GM19455 (cell line): ENCODE measurements at regions not wholly inside any gene's neighbourhood (a gene's known extent, or its start where the extent isn't known, plus 50 kb on each side); places are given as distances from the start of the nearest gene placed in this dataset.
"Not testable (repeated sequence)": the region's sequence is repeated elsewhere in the genome, so short reads cannot be mapped to it uniquely, and the experiment has no call there.

ENCODE experiments used
- ATAC-seq: cut with Tn5 transposase; IDR thresholded peaks from one replicate; pipeline ENCODE4 v1.9.1; 2021; ENCODE audit not compliant: unreplicated experiment

GRCh38 chr9:126056312-126057021 is 270.2 kb upstream of the MVB12B start:
- no peak for ATAC-seq

- no peak for ATAC-seq
Measured at GRCh38 chr9:126057121-126057825, 269.4 kb upstream of the MVB12B start.

GRCh38 chr9:126058011-126058531 is 268.6 kb upstream of the MVB12B start:
- ATAC-seq = no peak

GRCh38 chr9:126058591-126058990 is 268.0 kb upstream of the MVB12B start:
- ATAC-seq = no peak

DNA sequence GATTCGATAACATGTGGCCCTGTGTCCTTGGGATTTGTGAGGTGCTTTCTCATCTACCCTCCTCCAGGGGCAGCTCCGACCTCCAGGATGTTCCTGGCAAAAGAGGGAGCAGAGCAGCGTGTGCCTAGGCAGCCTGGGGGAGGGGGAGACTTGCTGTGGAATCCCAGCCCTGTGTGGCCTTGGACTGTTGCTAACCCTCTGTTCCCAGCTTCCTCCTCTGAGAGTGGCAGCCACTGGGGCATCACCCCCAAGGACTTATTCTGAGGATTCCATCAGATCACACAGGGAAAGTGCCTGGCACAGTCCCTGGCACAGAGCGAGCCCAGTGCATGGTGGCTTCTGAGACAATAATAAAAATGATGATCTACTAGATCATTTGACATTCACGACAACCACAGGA is 265.1 kb upstream of the MVB12B start:
- ATAC-seq = no peak

GRCh38 chr9:126062158-126062886 is 264.3 kb upstream of the MVB12B start:
- ATAC-seq = no peak

DNA sequence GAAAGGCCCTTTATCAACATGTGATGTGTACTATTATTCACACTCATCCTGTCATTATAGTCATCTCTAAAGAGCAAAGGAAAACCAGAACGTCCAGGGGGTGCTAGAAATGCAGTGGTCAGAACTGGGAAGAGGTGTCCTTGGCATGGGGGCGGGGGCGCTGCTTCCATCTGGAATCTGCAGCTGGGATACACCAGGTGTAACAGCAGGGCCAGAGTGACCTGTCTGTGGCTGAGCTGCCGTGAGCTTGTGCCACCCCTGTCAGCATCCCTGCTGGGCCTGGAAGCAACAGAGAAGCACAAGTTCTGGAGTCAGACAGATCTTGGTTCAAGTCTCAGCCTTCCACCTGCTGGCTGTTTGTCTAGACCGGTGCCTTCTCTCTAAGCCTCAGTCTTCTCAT is 263.3 kb upstream of the MVB12B start:
- ATAC-seq = no peak

DNA sequence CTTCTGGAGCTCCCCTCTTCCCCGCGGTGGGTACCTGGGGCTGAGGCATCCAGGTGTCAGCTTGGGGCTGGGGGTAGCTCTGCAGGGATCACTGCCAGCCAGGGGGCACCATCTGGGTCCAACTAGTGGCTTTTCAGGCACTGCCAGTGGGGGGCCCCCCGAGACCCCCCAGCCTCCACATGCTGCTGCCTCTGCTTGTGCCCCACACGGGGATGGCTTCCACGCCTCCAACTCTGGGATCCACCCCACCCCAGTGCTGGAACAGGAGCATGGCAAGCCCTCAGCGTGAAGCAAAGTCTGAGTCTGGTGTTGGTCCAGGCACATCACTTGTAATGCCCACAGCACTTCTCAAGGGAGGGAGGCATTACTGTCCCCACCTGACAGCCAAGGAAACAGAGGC is 260.5 kb upstream of the MVB12B start:
- ATAC-seq = no peak

DNA sequence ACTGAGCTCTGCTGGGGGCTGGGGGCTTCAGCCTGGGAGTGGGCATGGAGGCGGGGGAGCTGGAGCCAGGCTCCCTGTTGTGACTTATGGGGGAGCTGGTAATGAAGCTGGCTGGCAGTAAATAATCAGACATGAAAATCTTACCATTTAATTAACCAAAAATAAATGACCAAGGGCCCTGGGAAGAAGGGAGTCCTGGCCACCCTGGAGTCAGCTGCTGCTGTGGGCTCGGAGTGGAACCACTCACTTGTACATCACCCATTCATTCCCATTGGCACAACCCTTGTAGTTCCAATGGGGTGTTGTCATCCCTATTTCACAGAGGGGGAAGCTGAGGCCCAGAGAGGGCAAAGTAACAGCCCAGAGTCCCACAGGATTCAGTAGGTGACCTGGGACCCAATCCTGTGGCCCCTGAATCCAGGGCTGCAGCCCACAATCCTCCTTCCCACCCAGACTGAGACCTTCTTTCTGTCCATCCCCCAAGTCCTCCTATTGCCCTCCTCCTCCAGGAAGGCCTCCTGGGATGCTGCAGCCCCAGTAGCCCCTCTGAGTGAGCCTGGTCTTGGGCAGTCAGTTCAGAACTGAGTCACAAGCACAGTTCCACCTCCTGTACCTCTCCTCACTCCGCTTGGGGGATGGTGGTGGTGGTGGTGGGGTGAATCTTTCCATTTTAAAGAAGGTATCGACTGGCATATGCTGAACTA is 259.4 kb upstream of the MVB12B start:
- ATAC-seq = no peak

DNA sequence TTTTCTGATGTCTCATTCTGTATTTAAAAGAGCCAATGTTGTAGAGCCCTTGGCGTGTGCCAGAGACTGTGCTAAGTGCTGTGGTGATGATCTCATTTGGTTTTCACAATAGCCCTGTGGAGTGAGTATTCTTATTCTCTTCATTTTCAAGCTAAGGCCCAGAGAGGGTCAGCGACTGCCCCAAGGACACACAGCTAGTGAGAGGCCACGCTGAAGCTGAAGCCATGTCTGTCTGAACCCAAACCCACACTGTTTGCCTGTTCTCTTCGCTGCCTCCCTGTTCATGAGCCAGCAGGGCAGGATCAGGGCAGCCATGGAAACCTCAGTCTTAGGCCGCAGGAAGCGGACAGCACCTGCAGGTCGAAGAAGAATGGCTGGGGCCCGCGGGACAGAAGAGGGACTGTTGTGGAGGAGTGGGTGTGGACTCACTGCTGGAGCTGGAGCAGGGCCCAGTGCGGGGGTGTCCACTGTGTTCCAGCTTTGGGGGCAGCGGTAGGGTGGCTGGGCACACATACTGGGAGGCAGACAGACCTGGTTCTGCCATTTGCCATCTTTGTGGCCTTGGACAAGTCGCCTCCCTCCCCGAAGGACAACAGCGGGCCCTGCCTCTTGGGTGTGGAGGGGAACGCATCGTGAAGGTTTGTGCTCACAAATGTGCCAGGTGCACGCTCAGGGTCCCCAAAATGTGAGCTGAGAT is 257.9 kb upstream of the MVB12B start:
- ATAC-seq = no peak

DNA sequence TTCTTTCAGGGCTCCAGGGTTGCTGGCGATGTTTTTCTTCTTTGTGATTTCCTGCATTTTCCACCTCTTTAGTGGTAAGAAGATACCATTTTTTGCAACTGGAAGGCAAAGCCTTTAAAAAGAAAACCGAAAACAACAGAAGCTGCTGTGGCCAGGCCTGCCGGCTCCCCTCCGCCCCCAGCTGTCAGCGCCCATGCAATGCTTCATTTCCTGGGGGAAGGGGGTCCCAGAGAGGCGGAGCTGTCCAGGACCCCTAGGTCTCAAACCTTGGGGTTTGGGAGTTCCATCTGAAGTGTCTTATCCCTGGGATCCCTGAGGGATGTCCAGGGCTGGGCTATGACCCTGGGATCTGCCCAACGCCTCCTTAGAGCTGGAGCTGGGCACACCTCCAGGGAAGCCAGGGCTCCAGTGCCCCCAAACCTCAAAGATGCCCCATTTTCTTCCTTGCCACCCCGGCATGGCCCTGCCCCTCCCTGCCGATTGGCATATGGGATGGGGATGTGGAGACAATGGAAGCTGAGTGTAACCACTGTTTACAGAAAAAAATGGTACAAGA is 257.2 kb upstream of the MVB12B start:
- ATAC-seq = no peak

GRCh38 chr9:126070058-126070655 is 256.5 kb upstream of the MVB12B start:
- ATAC-seq = no peak

DNA sequence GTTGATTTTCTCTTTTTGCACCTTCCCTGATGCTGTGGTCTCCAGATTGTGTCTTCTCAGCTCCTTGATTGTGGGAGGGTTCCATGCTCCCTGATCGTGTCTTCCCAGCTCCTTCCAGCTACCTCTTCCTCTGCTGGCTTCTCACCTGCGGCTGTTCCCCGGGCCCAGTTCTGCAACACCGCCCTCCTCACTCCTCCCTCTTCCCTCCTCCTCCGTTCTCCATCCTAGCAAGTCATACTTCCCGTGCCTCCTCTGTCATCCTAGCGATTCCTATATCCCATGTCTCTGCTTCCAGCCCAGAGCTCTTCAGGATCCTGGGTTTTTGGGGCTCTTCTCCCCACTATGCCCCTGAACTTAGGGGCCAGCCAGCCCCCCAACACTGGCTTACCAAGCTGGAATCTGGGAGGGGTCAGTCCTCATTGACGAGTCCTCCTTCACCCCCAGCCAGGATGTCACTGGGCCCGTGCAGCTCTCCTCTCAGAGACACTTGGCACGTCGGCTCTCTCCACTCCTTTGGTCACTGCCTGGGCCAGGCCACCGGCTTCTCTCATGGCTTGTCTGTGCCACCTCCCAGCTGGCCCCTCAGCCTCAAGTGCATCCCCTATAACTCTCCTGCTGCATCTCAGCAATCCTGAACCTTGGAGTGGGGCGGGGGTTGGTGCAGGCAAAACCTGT is 255.4 kb upstream of the MVB12B start:
- ATAC-seq = no peak

- ATAC-seq = not testable (repeated sequence)
Measured at GRCh38 chr9:126077656-126078055, 249.0 kb upstream of the MVB12B start.

DNA sequence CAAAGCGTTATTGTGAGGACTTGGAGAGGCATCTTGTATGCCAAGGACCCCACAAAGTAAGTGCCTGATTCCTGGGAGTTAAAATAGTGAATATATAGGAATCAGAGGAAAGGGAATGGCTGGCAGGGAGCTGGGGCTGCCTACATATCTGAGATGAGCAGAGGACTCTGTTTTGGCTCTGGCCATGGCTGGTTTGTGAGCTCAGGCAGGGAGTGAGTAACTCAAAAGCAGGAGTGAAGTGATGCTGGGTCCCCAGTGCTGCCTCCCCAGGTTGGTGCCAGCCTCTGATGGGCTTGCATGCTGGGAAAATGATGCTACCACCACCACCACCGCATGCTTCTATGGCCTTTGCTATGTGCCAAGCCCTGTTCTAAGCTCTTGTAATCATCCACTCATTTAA is 246.0 kb upstream of the MVB12B start:
- ATAC-seq = no peak

- ATAC-seq = no peak
Measured at GRCh38 chr9:126081746-126082145, 244.9 kb upstream of the MVB12B start.

GRCh38 chr9:126084008-126084407 is 242.6 kb upstream of the MVB12B start:
- no peak for ATAC-seq

- ATAC-seq = no peak
Measured at GRCh38 chr9:126084696-126085095, 241.9 kb upstream of the MVB12B start.

DNA sequence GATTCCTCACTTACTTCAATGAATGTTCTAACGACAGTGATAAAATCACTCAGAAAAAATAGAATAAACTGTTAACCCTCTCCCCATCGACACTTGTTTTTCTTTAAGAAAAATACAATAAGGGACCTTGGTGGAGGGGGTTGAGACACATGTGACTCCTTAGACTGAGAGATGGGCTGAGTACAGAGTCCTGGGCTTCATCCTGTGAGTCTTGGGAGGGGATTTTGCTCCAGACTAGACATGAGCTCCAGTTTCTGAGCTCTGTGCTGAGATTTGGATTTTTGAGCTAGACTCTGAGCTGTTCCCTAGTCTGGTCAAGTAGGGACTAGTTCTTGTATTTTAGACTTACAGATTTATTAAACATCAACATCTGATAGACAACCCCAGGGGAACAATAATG is 241.5 kb upstream of the MVB12B start:
- ATAC-seq = no peak
